ENCODE measurements at regions not wholly inside any gene's neighbourhood (a gene's known extent, or its start where the extent isn't known, plus 50 kb on each side); places are given as distances from the start of the nearest gene placed in this dataset.
"Not testable (repeated sequence)": the region's sequence is repeated elsewhere in the genome, so short reads cannot be mapped to it uniquely, and the experiment has no call there.

- Histone ChIP-seq H3K9ac (ENCODE audit: low read depth in 1 of 2, low read length in 2 of 2) (no peak overlapping the region), H3K36me3 (ENCODE audit: control insufficient read depth in 1 of 2, insufficient read depth in 2 of 2, low read length in 2 of 2) (no peaks in the 10 kb centered on the region), H3K9me3 (ENCODE audit: control insufficient read depth in 1 of 2, low read length in 2 of 2) (no peaks in the 10 kb centered on the region), H3K4me1 (ENCODE audit: control insufficient read depth in 1 of 2, insufficient read depth in 2 of 2, low read length in 2 of 2) (no peaks in the 10 kb centered on the region), H3K27me3 (ENCODE audit: control insufficient read depth in 1 of 2, insufficient read depth in 2 of 2, low read length in 2 of 2) (no peaks in the 10 kb centered on the region), H3K27ac (ENCODE audit: low read depth, low read length) (no peak overlapping the region), H3K4me3 (ENCODE audit: low read depth in 1 of 2, low read length in 2 of 2) (no peak overlapping the region)
Observed at GRCh38 chrX:125219852-125220251, 99.8 kb upstream of the TEX13C start.

DNA sequence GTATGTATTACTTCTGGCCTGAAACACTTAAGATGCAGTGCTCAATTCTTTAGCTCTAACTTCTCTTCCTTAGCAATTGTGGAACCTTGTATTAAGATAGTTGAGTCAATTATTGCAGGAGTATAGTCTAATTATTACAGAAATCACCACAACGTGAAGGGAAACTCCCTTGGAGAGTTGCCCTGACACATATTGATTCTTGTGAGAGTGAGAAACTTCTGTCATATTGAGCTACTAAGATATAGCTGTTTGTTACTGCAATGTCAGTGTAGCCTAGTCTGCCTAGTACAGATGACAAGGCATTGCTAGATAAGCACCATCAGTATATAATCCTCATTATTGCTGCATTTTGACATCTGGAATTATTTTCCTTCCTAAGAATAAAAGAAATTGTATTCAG, 82.7 kb upstream of the TEX13C start:
- H3K36me3 ChIP-seq (ENCODE audit: control insufficient read depth in 1 of 2, insufficient read depth in 2 of 2, low read length in 2 of 2) = no peaks in the 10 kb centered on the region
- H3K27ac ChIP-seq (ENCODE audit: low read depth, low read length) = no peak overlapping the region
- H3K4me1 ChIP-seq (ENCODE audit: control insufficient read depth in 1 of 2, insufficient read depth in 2 of 2, low read length in 2 of 2) = no peaks in the 10 kb centered on the region
- no peak overlapping the region for H3K9ac ChIP-seq (ENCODE audit: low read depth in 1 of 2, low read length in 2 of 2)
- no peaks in the 10 kb centered on the region for H3K9me3 ChIP-seq (ENCODE audit: control insufficient read depth in 1 of 2, low read length in 2 of 2)
- H3K4me3 ChIP-seq (ENCODE audit: low read depth in 1 of 2, low read length in 2 of 2) = no peak overlapping the region
- H3K27me3 ChIP-seq (ENCODE audit: control insufficient read depth in 1 of 2, insufficient read depth in 2 of 2, low read length in 2 of 2) = no peaks in the 10 kb centered on the region

- Histone ChIP-seq H3K27me3 (ENCODE audit: control insufficient read depth in 1 of 2, insufficient read depth in 2 of 2, low read length in 2 of 2) (no peaks in the 10 kb centered on the region), H3K27ac (ENCODE audit: low read depth, low read length) (no peak overlapping the region), H3K4me3 (ENCODE audit: low read depth in 1 of 2, low read length in 2 of 2) (no peak overlapping the region), H3K9ac (ENCODE audit: low read depth in 1 of 2, low read length in 2 of 2) (no peak overlapping the region), H3K4me1 (ENCODE audit: control insufficient read depth in 1 of 2, insufficient read depth in 2 of 2, low read length in 2 of 2) (no peaks in the 10 kb centered on the region), H3K36me3 (ENCODE audit: control insufficient read depth in 1 of 2, insufficient read depth in 2 of 2, low read length in 2 of 2) (no peaks in the 10 kb centered on the region), H3K9me3 (ENCODE audit: control insufficient read depth in 1 of 2, low read length in 2 of 2) (no peaks in the 10 kb centered on the region)
Observed at GRCh38 chrX:125248931-125249330, 70.7 kb upstream of the TEX13C start.

- H3K9me3 ChIP-seq (ENCODE audit: control insufficient read depth in 1 of 2, low read length in 2 of 2); H3K4me1 ChIP-seq (ENCODE audit: control insufficient read depth in 1 of 2, insufficient read depth in 2 of 2, low read length in 2 of 2); H3K9ac ChIP-seq (ENCODE audit: low read depth in 1 of 2, low read length in 2 of 2); H3K4me3 ChIP-seq (ENCODE audit: low read depth in 1 of 2, low read length in 2 of 2); H3K36me3 ChIP-seq (ENCODE audit: control insufficient read depth in 1 of 2, insufficient read depth in 2 of 2, low read length in 2 of 2); H3K27me3 ChIP-seq (ENCODE audit: control insufficient read depth in 1 of 2, insufficient read depth in 2 of 2, low read length in 2 of 2); H3K27ac ChIP-seq (ENCODE audit: low read depth, low read length): not testable (repeated sequence)
Observed at GRCh38 chrX:125255759-125256158, 63.9 kb upstream of the TEX13C start.

- no peaks in the 10 kb centered on the region for H3K4me1 ChIP-seq (ENCODE audit: control insufficient read depth in 1 of 2, insufficient read depth in 2 of 2, low read length in 2 of 2)
- no peak overlapping the region for H3K27ac ChIP-seq (ENCODE audit: low read depth, low read length)
- H3K9me3 ChIP-seq (ENCODE audit: control insufficient read depth in 1 of 2, low read length in 2 of 2) = no peaks in the 10 kb centered on the region
- no peaks in the 10 kb centered on the region for H3K27me3 ChIP-seq (ENCODE audit: control insufficient read depth in 1 of 2, insufficient read depth in 2 of 2, low read length in 2 of 2)
- no peaks in the 10 kb centered on the region for H3K36me3 ChIP-seq (ENCODE audit: control insufficient read depth in 1 of 2, insufficient read depth in 2 of 2, low read length in 2 of 2)
- H3K9ac ChIP-seq (ENCODE audit: low read depth in 1 of 2, low read length in 2 of 2) = no peak overlapping the region
- H3K4me3 ChIP-seq (ENCODE audit: low read depth in 1 of 2, low read length in 2 of 2) = no peak overlapping the region
Observed at GRCh38 chrX:125262836-125263235, 56.8 kb upstream of the TEX13C start.

- H3K27me3 ChIP-seq (ENCODE audit: control insufficient read depth in 1 of 2, insufficient read depth in 2 of 2, low read length in 2 of 2) = no peaks in the 10 kb centered on the region
- no peaks in the 10 kb centered on the region for H3K4me1 ChIP-seq (ENCODE audit: control insufficient read depth in 1 of 2, insufficient read depth in 2 of 2, low read length in 2 of 2)
- no peaks in the 10 kb centered on the region for H3K9me3 ChIP-seq (ENCODE audit: control insufficient read depth in 1 of 2, low read length in 2 of 2)
- H3K27ac ChIP-seq (ENCODE audit: low read depth, low read length) = no peak overlapping the region
- no peak overlapping the region for H3K9ac ChIP-seq (ENCODE audit: low read depth in 1 of 2, low read length in 2 of 2)
- no peaks in the 10 kb centered on the region for H3K36me3 ChIP-seq (ENCODE audit: control insufficient read depth in 1 of 2, insufficient read depth in 2 of 2, low read length in 2 of 2)
- H3K4me3 ChIP-seq (ENCODE audit: low read depth in 1 of 2, low read length in 2 of 2) = no peak overlapping the region
Observed at GRCh38 chrX:125266153-125266660, 53.5 kb upstream of the TEX13C start.
